ENCODE measurements at regions not wholly inside any gene's neighbourhood (a gene's known extent, or its start where the extent isn't known, plus 50 kb on each side); places are given as distances from the start of the nearest gene placed in this dataset.

DNA sequence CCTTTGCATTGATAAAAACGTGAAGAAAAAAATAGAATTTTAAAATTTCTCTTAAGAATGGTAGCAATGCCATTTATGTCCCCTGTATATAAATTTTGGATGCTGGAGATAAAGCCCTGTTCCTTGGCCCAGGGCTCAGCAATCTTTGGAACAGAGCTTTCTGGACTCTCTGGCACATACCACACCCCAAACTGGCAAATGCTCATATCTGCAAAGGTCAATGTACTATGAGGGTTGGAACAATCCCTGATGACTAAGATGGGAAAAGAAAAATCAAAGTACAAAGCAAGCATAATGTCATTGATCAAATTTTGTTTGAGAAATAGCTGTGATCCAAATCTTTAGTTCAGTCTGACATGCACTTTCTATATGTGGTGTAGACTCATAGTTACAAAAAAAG lies 158.1 kb upstream of the HCRTR2 start:
- TF ChIP-seq CTCF (IDR thresholded peaks at IDR 0.05), result no peak
- ATAC-seq (ENCODE audit: insufficient number of reproducible peaks, low FRiP score, low read depth), result no peak
- no peak overlapping the region for H3K4me3 ChIP-seq
- H3K27me3 ChIP-seq (replicated peaks; ENCODE audit: insufficient read depth), result no peaks in the 10 kb centered on the region
- H3K9me3 ChIP-seq, result no peaks in the 10 kb centered on the region
- H3K4me1 ChIP-seq (ENCODE audit: control insufficient read depth in 1 of 2, low read depth in 2 of 2), result peaks cover 0 to 7% of the 10 kb centered on the region in 2 donors
- no peaks in the 10 kb centered on the region for H3K36me3 ChIP-seq
- no peak for DNase-seq (ENCODE audit: low spot score)
- H3K27ac ChIP-seq, result no peak overlapping the region

- H3K27me3 ChIP-seq (replicated peaks; ENCODE audit: insufficient read depth), result no peaks in the 10 kb centered on the region
- DNase-seq (ENCODE audit: low spot score), result no peak
- H3K36me3 ChIP-seq, result no peaks in the 10 kb centered on the region
- ATAC-seq (ENCODE audit: insufficient number of reproducible peaks, low FRiP score, low read depth), result no peak
- H3K27ac ChIP-seq, result no peak overlapping the region
- H3K4me1 ChIP-seq (ENCODE audit: control insufficient read depth in 1 of 2, low read depth in 2 of 2), result peaks cover 0 to 7% of the 10 kb centered on the region in 2 donors
- no peaks in the 10 kb centered on the region for H3K9me3 ChIP-seq
- TF ChIP-seq CTCF (IDR thresholded peaks at IDR 0.05), result no peak
- H3K4me3 ChIP-seq, result no peak overlapping the region
Measured at GRCh38 chr6:55017555-55018300, 156.6 kb upstream of the HCRTR2 start.

DNA sequence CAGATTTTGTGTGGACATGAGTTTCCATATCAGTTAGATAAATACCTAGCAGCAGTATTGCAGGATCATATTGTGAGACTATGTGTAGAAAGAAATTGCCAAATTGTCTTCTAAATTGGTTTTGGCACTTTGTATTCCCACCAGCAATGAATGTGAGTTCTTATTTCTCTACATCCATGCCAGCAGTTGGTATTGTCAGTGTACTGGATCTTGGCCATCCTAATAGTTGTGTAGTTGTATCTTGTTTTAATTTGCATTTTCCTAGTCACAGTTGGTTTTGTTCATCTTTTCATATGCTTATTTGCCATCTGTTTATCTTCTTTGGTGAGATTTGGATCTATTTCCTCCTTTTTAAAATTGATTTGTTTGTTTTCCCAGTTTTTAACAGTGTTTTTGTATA lies 154.7 kb upstream of the HCRTR2 start:
- no peak overlapping the region for H3K4me3 ChIP-seq
- no peaks in the 10 kb centered on the region for H3K9me3 ChIP-seq
- no peak for DNase-seq (ENCODE audit: low spot score)
- no peaks in the 10 kb centered on the region for H3K36me3 ChIP-seq
- no peak for TF ChIP-seq CTCF (IDR thresholded peaks at IDR 0.05)
- no peaks in the 10 kb centered on the region for H3K27me3 ChIP-seq (replicated peaks; ENCODE audit: insufficient read depth)
- ATAC-seq (ENCODE audit: insufficient number of reproducible peaks, low FRiP score, low read depth), result no peak
- H3K4me1 ChIP-seq (ENCODE audit: control insufficient read depth in 1 of 2, low read depth in 2 of 2), result peaks cover 0 to 3% of the 10 kb centered on the region in 2 donors
- no peak overlapping the region for H3K27ac ChIP-seq

DNA sequence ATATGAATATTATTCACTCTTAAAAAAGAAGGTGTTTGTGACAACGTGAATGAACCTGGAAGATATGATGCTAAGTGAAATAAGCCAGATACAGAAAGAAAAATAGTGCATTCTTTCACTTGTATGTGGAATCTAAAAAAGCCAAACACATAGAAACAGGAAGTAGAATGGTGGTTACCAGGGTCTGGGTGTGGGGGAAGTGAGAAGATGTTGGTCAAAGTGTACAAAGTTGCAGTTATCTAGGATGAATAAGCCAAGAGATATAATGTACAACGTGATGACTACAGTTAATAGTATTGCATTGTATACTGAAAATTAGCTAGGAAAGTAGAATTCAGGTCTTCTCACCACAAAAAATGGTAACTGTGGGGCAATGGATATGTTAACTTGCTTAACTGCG lies 151.1 kb upstream of the HCRTR2 start:
- no peak overlapping the region for H3K4me3 ChIP-seq
- no peak for DNase-seq (ENCODE audit: low spot score)
- H3K4me1 ChIP-seq (ENCODE audit: control insufficient read depth in 1 of 2, low read depth in 2 of 2), result no peaks in the 10 kb centered on the region
- no peaks in the 10 kb centered on the region for H3K9me3 ChIP-seq
- H3K27ac ChIP-seq, result no peak overlapping the region
- no peak for TF ChIP-seq CTCF (IDR thresholded peaks at IDR 0.05)
- no peak for ATAC-seq (ENCODE audit: insufficient number of reproducible peaks, low FRiP score, low read depth)
- H3K36me3 ChIP-seq, result no peaks in the 10 kb centered on the region
- H3K27me3 ChIP-seq (replicated peaks; ENCODE audit: insufficient read depth), result no peaks in the 10 kb centered on the region

DNA sequence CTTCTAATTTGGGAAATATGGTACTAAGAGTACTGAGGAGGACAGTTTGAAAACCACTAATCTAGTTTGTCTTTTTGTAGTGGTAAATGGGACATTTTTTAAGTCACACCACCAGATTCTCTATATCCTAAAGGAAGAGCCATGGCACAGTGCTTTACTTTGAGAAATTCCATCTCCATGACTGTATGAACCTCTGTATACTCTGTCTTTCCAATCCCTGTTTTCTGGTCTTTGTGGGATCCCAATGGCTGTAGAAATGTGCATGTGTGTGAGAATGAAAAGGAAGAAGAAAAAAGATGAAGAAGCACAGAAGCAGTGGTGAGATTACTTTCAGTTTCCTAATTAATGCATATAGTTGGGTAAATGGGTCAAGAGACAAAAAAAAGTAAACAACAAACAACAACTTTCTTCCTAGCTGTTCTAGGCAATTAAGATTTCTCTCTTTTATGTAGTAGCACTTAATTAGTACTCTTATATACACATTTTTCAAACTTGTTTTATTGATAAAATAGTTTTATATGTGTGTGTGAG lies 141.2 kb upstream of the HCRTR2 start:
- Histone ChIP-seq H3K36me3 (no peaks in the 10 kb centered on the region), H3K27me3 (replicated peaks; ENCODE audit: insufficient read depth) (no peaks in the 10 kb centered on the region), H3K27ac (no peak overlapping the region), H3K4me1 (ENCODE audit: control insufficient read depth in 1 of 2, low read depth in 2 of 2) (no peaks in the 10 kb centered on the region), H3K9me3 (no peaks in the 10 kb centered on the region), H3K4me3 (no peak overlapping the region)
- ATAC-seq (ENCODE audit: insufficient number of reproducible peaks, low FRiP score, low read depth), result no peak
- no peak for DNase-seq (ENCODE audit: low spot score)
- no peak for TF ChIP-seq CTCF (IDR thresholded peaks at IDR 0.05)
